Epithelial cell of proximal tubule (primary cell): ENCODE measurements at regions not wholly inside any gene's neighbourhood (a gene's known extent, or its start where the extent isn't known, plus 50 kb on each side); places are given as distances from the start of the nearest gene placed in this dataset.

ENCODE experiments used
- DNase-seq: peaks from one replicate; pipeline ENCODE4 v3.0.0-alpha.2; 2011; ENCODE audit warnings: low read depth
- H3K4me3 ChIP-seq: 2 replicates; pipeline ENCODE4 v1.5.1; 2011; ENCODE audit warnings: low read depth, mild to moderate bottlenecking, low read length
- CTCF ChIP-seq: conservative IDR thresholded peaks from 2 replicates; pipeline ENCODE4 v1.5.1; 2012; ENCODE audit warnings: low read depth, mild to moderate bottlenecking, low read length

DNA sequence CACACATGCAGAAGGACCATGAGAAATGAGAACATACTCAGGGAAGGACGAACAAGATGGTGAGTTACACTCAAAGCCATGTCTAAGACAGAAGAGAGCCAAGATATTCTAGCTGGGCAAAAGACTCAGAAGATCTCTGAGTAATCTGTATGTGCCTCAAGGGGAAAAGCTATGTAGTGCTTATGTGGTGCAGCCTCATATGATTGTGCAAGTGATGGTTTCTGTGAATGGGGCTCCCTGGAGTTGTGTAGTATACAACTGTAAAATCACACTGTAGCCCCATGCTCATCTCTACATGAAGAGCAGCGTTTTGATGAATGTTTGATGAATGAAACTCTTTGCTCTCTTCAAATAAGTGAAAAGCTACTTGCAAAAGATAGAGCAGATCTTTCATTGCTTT lies 57.5 kb downstream of the OSR1 start:
- TF ChIP-seq CTCF, result no peak
- no peak overlapping the region for H3K4me3 ChIP-seq
- no peak for DNase-seq

DNA sequence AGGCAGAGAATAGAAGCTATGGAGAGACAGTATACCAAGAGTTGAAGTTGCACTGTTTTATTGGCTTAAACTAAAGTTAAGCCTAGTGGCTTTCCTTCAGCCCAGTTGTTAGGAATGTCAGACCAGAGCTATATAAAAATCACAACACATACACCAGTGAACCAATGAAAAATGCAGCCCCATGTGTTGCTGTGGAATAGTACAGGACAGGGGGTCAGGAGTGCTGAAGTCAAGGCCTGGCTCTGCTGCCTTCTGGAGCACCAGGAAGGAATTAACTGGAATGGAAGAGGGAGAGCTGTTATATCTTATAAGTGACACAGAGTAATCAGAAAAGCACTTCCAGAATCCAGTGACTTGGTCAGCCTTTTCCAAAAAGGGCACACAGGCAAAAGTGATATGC lies 58.9 kb downstream of the OSR1 start:
- TF ChIP-seq CTCF, result no peak
- no peak overlapping the region for H3K4me3 ChIP-seq
- DNase-seq, result no peak

GRCh38 chr2:19299032-19299431 lies 59.4 kb downstream of the OSR1 start:
- no peak overlapping the region for H3K4me3 ChIP-seq
- DNase-seq, result no peak
- no peak for TF ChIP-seq CTCF

DNA sequence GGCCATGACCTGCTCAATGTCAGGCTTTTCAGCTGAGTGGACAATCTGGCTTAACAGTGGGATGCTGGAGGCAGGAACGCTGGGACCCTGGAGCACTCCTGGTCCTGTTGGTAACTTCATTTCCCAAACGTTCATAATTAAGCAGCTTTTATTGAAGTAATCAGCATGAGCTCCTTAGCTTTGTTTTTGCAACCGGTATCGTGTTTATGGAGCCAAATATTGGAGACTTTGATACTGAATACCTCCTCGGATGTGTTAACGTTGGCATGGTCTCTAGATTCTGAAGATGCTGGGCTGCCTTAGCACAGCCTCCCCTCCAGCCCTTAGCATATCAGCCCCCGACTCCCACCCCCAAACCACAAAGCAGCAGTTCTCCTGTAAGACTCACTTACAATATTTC lies 60.7 kb downstream of the OSR1 start:
- TF ChIP-seq CTCF, result no peak
- DNase-seq, result no peak
- no peak overlapping the region for H3K4me3 ChIP-seq

GRCh38 chr2:19295998-19296502 lies 62.4 kb downstream of the OSR1 start:
- no peak for TF ChIP-seq CTCF
- no peak overlapping the region for H3K4me3 ChIP-seq
- DNase-seq, result no peak

- H3K4me3 ChIP-seq, result no peak overlapping the region
- no peak for DNase-seq
- no peak for TF ChIP-seq CTCF
These were observed 66.4 kb downstream of the OSR1 start for GRCh38 chr2:19292007-19292406.

- no peak for DNase-seq
- TF ChIP-seq CTCF, result no peak
- no peak overlapping the region for H3K4me3 ChIP-seq
These were observed 70.1 kb downstream of the OSR1 start for GRCh38 chr2:19288291-19288690.
